Esophagus muscularis mucosa (tissue), 4 donors: ENCODE measurements at regions not wholly inside any gene's neighbourhood (a gene's known extent, or its start where the extent isn't known, plus 50 kb on each side); places are given as distances from the start of the nearest gene placed in this dataset.

Experiments
- DNase-seq: peaks from one replicate; pipeline ENCODE4 v3.0.0-alpha.2; 2017; ENCODE audit errors: extremely low spot score
- H3K27ac ChIP-seq, 4 donors: fragments of 200-600 bp; sonication (generic); replicated peaks in 1 of 4; 1 replicate in 3 of 4; 2 replicates in 1 of 4; pipeline ENCODE4 v1.5.1; 2016 to 2019; ENCODE audit warnings: mild to moderate bottlenecking in 1 of 4
- H3K27me3 ChIP-seq, 4 donors: fragments of 200-600 bp; sonication (generic); one replicate each; pipeline versions ENCODE4 v1.5.1 to v1.6.0; 2016 to 2019
- H3K36me3 ChIP-seq, 4 donors: fragments of 200-600 bp; sonication (generic); one replicate each; pipeline ENCODE4 v1.5.1; 2016 to 2019
- H3K4me1 ChIP-seq, 4 donors: fragments of 200-600 bp; sonication (generic); one replicate each; pipeline ENCODE4 v1.5.1; 2016 to 2019
- H3K4me3 ChIP-seq, 4 donors: fragments of 200-600 bp; sonication (generic); 1 replicate in 2 of 4; 2 replicates in 2 of 4; pipeline ENCODE4 v1.5.1; 2016 to 2019; ENCODE audit warnings: mild to moderate bottlenecking in 4 of 4, moderate library complexity in 1 of 4
- H3K9me3 ChIP-seq, 4 donors: fragments of 200-600 bp; sonication (generic); 1 replicate in 3 of 4; 2 replicates in 1 of 4; pipeline ENCODE4 v1.5.1; 2016 to 2019
- CTCF ChIP-seq, 3 experiments: fragments of 200-600 bp in 2 of 3; fragments of 450-650 bp in 1 of 3; sonication (generic) in 2 of 3; IDR thresholded peaks; one replicate each; pipeline ENCODE4 v1.5.1; 2017 to 2019; ENCODE audit warnings: antibody characterized with exemption in 3 of 3, mild to moderate bottlenecking in 2 of 3, moderate library complexity in 1 of 3
- EP300 ChIP-seq: sonication (generic); formaldehyde crosslinking; IDR thresholded peaks from one replicate; pipeline ENCODE4 v1.6.1; 2017; ENCODE audit warnings: antibody characterized with exemption
- POLR2A ChIP-seq: fragments of 450-650 bp; IDR thresholded peaks from one replicate; pipeline ENCODE4 v1.6.1; 2017; ENCODE audit warnings: antibody characterized with exemption, moderate library complexity, mild to moderate bottlenecking, low read depth
- POLR2AphosphoS5 ChIP-seq, 2 donors: sonication (generic); formaldehyde crosslinking; IDR thresholded peaks; one replicate each; pipeline ENCODE4 v1.6.1; 2017; ENCODE audit warnings: antibody characterized with exemption in 2 of 2
- WGBS: methylation state at CpG from one replicate; pipeline ENCODE4 v1.1.5; 2018; 5-methylcytosine and 5-hydroxymethylcytosine counted together
- intact Hi-C: fragments of 100-400 bp; cut with DNase I; formaldehyde crosslinking; loops from one replicate; pipeline ENCODE4 v1.15.1; 2023

- H3K4me3 ChIP-seq, result no peak overlapping the region
- intact Hi-C loops, result no loop called here
- WGBS, result 77% methylated on average over 7 of the region's 7 CpGs
- H3K36me3 ChIP-seq, result no peaks in the 10 kb centered on the region
- TF ChIP-seq POLR2AphosphoS5 (IDR thresholded peaks at IDR 0.05) (no peak), CTCF (IDR thresholded peaks at IDR 0.05) (no peak), EP300 (no peak), POLR2A (no peak)
- H3K9me3 ChIP-seq, result no peaks in the 10 kb centered on the region
- peaks cover 0 to 7% (median 0%) of the 10 kb centered on the region in 4 donors for H3K27me3 ChIP-seq
- no peak overlapping the region for H3K27ac ChIP-seq
- DNase-seq, result no peak
- no peaks in the 10 kb centered on the region for H3K4me1 ChIP-seq
These were observed 49.9 kb upstream of the UBAC2 start for GRCh38 chr13:99150575-99151361.
